ENCODE measurements at regions not wholly inside any gene's neighbourhood (a gene's known extent, or its start where the extent isn't known, plus 50 kb on each side); places are given as distances from the start of the nearest gene placed in this dataset.

GRCh38 chr4:119695216-119695615 is 66.6 kb upstream of the PDE5A start:
- ATAC-seq (ENCODE audit: low FRiP score) (no peak), DNase-seq (ENCODE audit: low spot score) (no peak)
- TF ChIP-seq CTCF (IDR thresholded peaks at IDR 0.05): no peak

GRCh38 chr4:119693126-119693525 is 64.5 kb upstream of the PDE5A start:
- no peak for TF ChIP-seq CTCF (IDR thresholded peaks at IDR 0.05)
- no peak for DNase-seq (ENCODE audit: low spot score)
- ATAC-seq (ENCODE audit: low FRiP score): no peak

GRCh38 chr4:119692001-119692400 is 63.4 kb upstream of the PDE5A start:
- ATAC-seq (ENCODE audit: low FRiP score) (no peak), DNase-seq (ENCODE audit: low spot score) (no peak)
- no peak for TF ChIP-seq CTCF (IDR thresholded peaks at IDR 0.05)

- TF ChIP-seq CTCF (IDR thresholded peaks at IDR 0.05): no peak
- DNase-seq (ENCODE audit: low spot score): no peak
- ATAC-seq (ENCODE audit: low FRiP score): no peak
Observed at GRCh38 chr4:119690871-119691270, 62.3 kb upstream of the PDE5A start.

- no peak for TF ChIP-seq CTCF (IDR thresholded peaks at IDR 0.05)
- DNase-seq (ENCODE audit: low spot score) (no peak), ATAC-seq (ENCODE audit: low FRiP score) (no peak)
Observed at GRCh38 chr4:119688446-119688845, 59.8 kb upstream of the PDE5A start.

GRCh38 chr4:119684463-119684862 is 55.9 kb upstream of the PDE5A start:
- DNase-seq (ENCODE audit: low spot score): no peak
- TF ChIP-seq CTCF (IDR thresholded peaks at IDR 0.05): no peak
- no peak for ATAC-seq (ENCODE audit: low FRiP score)

GRCh38 chr4:119683518-119683917 is 54.9 kb upstream of the PDE5A start:
- no peak for TF ChIP-seq CTCF (IDR thresholded peaks at IDR 0.05)
- DNase-seq (ENCODE audit: low spot score) (no peak), ATAC-seq (ENCODE audit: low FRiP score) (no peak)
